ENCODE measurements at regions not wholly inside any gene's neighbourhood (a gene's known extent, or its start where the extent isn't known, plus 50 kb on each side); places are given as distances from the start of the nearest gene placed in this dataset.
"Not testable (repeated sequence)": the region's sequence is repeated elsewhere in the genome, so short reads cannot be mapped to it uniquely, and the experiment has no call there.

GRCh38 chr10:114723361-114723760 lies 65.3 kb upstream of the ABLIM1 start:
- DNase-seq (ENCODE audit: insufficient read length, low spot score) (no peak), FAIRE-seq (no peak)
- TF ChIP-seq POLR2A (IDR thresholded peaks at IDR 0.05; ENCODE audit: low read depth, low read length): no peak

- no peak for TF ChIP-seq POLR2A (IDR thresholded peaks at IDR 0.05; ENCODE audit: low read depth, low read length)
- DNase-seq (ENCODE audit: insufficient read length, low spot score) (no peak), FAIRE-seq (no peak)
Observed at GRCh38 chr10:114723991-114724715, 66.1 kb upstream of the ABLIM1 start.

GRCh38 chr10:114724716-114725106 lies 66.6 kb upstream of the ABLIM1 start:
- TF ChIP-seq POLR2A (IDR thresholded peaks at IDR 0.05; ENCODE audit: low read depth, low read length): no peak
- FAIRE-seq (no peak), DNase-seq (ENCODE audit: insufficient read length, low spot score) (no peak)

- DNase-seq (ENCODE audit: insufficient read length, low spot score) (no peak), FAIRE-seq (no peak)
- TF ChIP-seq POLR2A (IDR thresholded peaks at IDR 0.05; ENCODE audit: low read depth, low read length): no peak
Observed at GRCh38 chr10:114726820-114727271, 68.8 kb upstream of the ABLIM1 start.

GRCh38 chr10:114728325-114728724 lies 70.2 kb upstream of the ABLIM1 start:
- FAIRE-seq (no peak), DNase-seq (ENCODE audit: insufficient read length, low spot score) (no peak)
- no peak for TF ChIP-seq POLR2A (IDR thresholded peaks at IDR 0.05; ENCODE audit: low read depth, low read length)

- DNase-seq (ENCODE audit: insufficient read length, low spot score) (no peak), FAIRE-seq (no peak)
- no peak for TF ChIP-seq POLR2A (IDR thresholded peaks at IDR 0.05; ENCODE audit: low read depth, low read length)
Observed at GRCh38 chr10:114729103-114729659, 71.1 kb upstream of the ABLIM1 start.

GRCh38 chr10:114730291-114730690 lies 72.2 kb upstream of the ABLIM1 start:
- FAIRE-seq: no peak
- DNase-seq (ENCODE audit: insufficient read length, low spot score): no peak
- TF ChIP-seq POLR2A (IDR thresholded peaks at IDR 0.05; ENCODE audit: low read depth, low read length): no peak

GRCh38 chr10:114732931-114733330 lies 74.9 kb upstream of the ABLIM1 start:
- no peak for TF ChIP-seq POLR2A (IDR thresholded peaks at IDR 0.05; ENCODE audit: low read depth, low read length)
- no peak for FAIRE-seq
- no peak for DNase-seq (ENCODE audit: insufficient read length, low spot score)

GRCh38 chr10:114735946-114736345 lies 77.9 kb upstream of the ABLIM1 start:
- TF ChIP-seq POLR2A (IDR thresholded peaks at IDR 0.05; ENCODE audit: low read depth, low read length): no peak
- DNase-seq (ENCODE audit: insufficient read length, low spot score) (no peak), FAIRE-seq (no peak)

GRCh38 chr10:114743521-114744231 lies 77.9 kb upstream of the FHIP2A start:
- DNase-seq (ENCODE audit: insufficient read length, low spot score): no peak
- TF ChIP-seq POLR2A (IDR thresholded peaks at IDR 0.05; ENCODE audit: low read depth, low read length): no peak
- FAIRE-seq: no peak

GRCh38 chr10:114746531-114746930 lies 75.0 kb upstream of the FHIP2A start:
- FAIRE-seq (no peak), DNase-seq (ENCODE audit: insufficient read length, low spot score) (no peak)
- TF ChIP-seq POLR2A (IDR thresholded peaks at IDR 0.05; ENCODE audit: low read depth, low read length): no peak

- FAIRE-seq (no peak), DNase-seq (ENCODE audit: insufficient read length, low spot score) (no peak)
- TF ChIP-seq POLR2A (IDR thresholded peaks at IDR 0.05; ENCODE audit: low read depth, low read length): no peak
Observed at GRCh38 chr10:114748241-114748640, 73.3 kb upstream of the FHIP2A start.

- no peak for DNase-seq (ENCODE audit: insufficient read length, low spot score)
- no peak for TF ChIP-seq POLR2A (IDR thresholded peaks at IDR 0.05; ENCODE audit: low read depth, low read length)
- no peak for FAIRE-seq
Observed at GRCh38 chr10:114749014-114749413, 72.6 kb upstream of the FHIP2A start.

- DNase-seq (ENCODE audit: insufficient read length, low spot score): no peak
- TF ChIP-seq POLR2A (IDR thresholded peaks at IDR 0.05; ENCODE audit: low read depth, low read length): no peak
- no peak for FAIRE-seq
Observed at GRCh38 chr10:114749510-114749909, 72.1 kb upstream of the FHIP2A start.

- DNase-seq (ENCODE audit: insufficient read length, low spot score): no peak
- no peak for TF ChIP-seq POLR2A (IDR thresholded peaks at IDR 0.05; ENCODE audit: low read depth, low read length)
- no peak for FAIRE-seq
Observed at GRCh38 chr10:114751856-114752255, 69.7 kb upstream of the FHIP2A start.

GRCh38 chr10:114752570-114752969 lies 69.0 kb upstream of the FHIP2A start:
- FAIRE-seq; DNase-seq (ENCODE audit: insufficient read length, low spot score): not testable (repeated sequence)
